H1 (cell line): ENCODE measurements at regions not wholly inside any gene's neighbourhood (a gene's known extent, or its start where the extent isn't known, plus 50 kb on each side); places are given as distances from the start of the nearest gene placed in this dataset.

Source experiments
- CTCF ChIA-PET: fragments of 300-600 bp; sonication (Branson Sonifier 250); formaldehyde crosslinking; loops from one replicate; lab custom pipeline; 2021; ENCODE audit not compliant: partially characterized antibody; lab: Charles Lee
- POLR2A ChIA-PET: fragments of 300-600 bp; sonication (Branson Sonifier 250); formaldehyde crosslinking; loops from one replicate; lab custom pipeline; 2021; ENCODE audit warnings: inconsistent platforms; ENCODE audit not compliant: partially characterized antibody; lab: Charles Lee
- DNase-seq, 2 experiments: peaks; one replicate each; pipeline versions ENCODE4 v3.0.0 to v3.0.0-alpha.2; 2010 to 2022; ENCODE audit warnings: low spot score in 2 of 2, low read depth in 1 of 2, mixed read lengths in 1 of 2
- FAIRE-seq: peaks from 2 replicates; lab custom pipeline; 2011; peaks lifted over from hg19 to GRCh38; lab: Jason Lieb, UNC
- H2AFZ ChIP-seq: 2 replicates; pipeline ENCODE4 v1.8.1; 2012; ENCODE audit warnings: low read length, inconsistent platforms
- H2AK5ac ChIP-seq: 2 replicates; pipeline ENCODE4 v1.6.1; 2013; ENCODE audit warnings: low read depth, low read length
- H2BK120ac ChIP-seq: replicated peaks from 2 replicates; pipeline ENCODE3; 2013; ENCODE audit warnings: low read depth, low read length, inconsistent platforms
- H2BK12ac ChIP-seq: 2 replicates; pipeline ENCODE4 v1.6.1; 2013; ENCODE audit warnings: low read depth, low read length
- H2BK15ac ChIP-seq: 2 replicates; pipeline ENCODE4 v1.6.1; 2013; ENCODE audit warnings: low read length
- H2BK20ac ChIP-seq: 2 replicates; pipeline ENCODE4 v1.6.1; 2013; ENCODE audit warnings: low read length
- H2BK5ac ChIP-seq: 2 replicates; pipeline ENCODE4 v1.6.1; 2013; ENCODE audit warnings: low read depth, low read length
- H3K14ac ChIP-seq: 2 replicates; pipeline ENCODE4 v1.6.1; 2013; ENCODE audit warnings: inconsistent platforms; ENCODE audit not compliant: insufficient read length
- H3K18ac ChIP-seq: 2 replicates; pipeline ENCODE4 v1.6.1; 2013; ENCODE audit warnings: low read length; ENCODE audit errors: extremely low read depth
- H3K23ac ChIP-seq: 2 replicates; pipeline ENCODE4 v1.6.1; 2013; ENCODE audit warnings: inconsistent platforms; ENCODE audit not compliant: insufficient read length
- H3K23me2 ChIP-seq: 2 replicates; pipeline ENCODE4 v1.6.1; 2013; ENCODE audit warnings: low read depth, low read length
- H3K27ac ChIP-seq: 2 replicates; pipeline ENCODE4 v1.6.1; 2011; ENCODE audit warnings: low read depth, low read length, inconsistent platforms
- H3K27me3 ChIP-seq, 4 experiments: replicated peaks in 1 of 4; 1 replicate in 1 of 4; 2 replicates in 3 of 4; pipeline versions ENCODE4 v1.6.1 to v1.8.1; 2011 to 2013; ENCODE audit warnings: low read length in 3 of 4, mild to moderate bottlenecking in 3 of 4, inconsistent platforms in 2 of 4, mixed read lengths in 2 of 4, moderate library complexity in 1 of 4; ENCODE audit not compliant: control insufficient read depth in 3 of 4, insufficient read depth in 3 of 4; ENCODE audit errors: extremely low read depth in 1 of 4
- H3K36me3 ChIP-seq, 4 experiments: 2 replicates each; pipeline versions ENCODE4 v1.6.1 to v1.8.1; 2011 to 2013; ENCODE audit warnings: mild to moderate bottlenecking in 4 of 4, low read length in 3 of 4, moderate library complexity in 2 of 4, control low read depth in 1 of 4, inconsistent platforms in 1 of 4; ENCODE audit not compliant: insufficient read depth in 4 of 4, control insufficient read depth in 2 of 4
- H3K4ac ChIP-seq: replicated peaks from 2 replicates; pipeline ENCODE3; 2013; ENCODE audit warnings: low read length, low read depth, mixed read lengths, inconsistent platforms; ENCODE audit not compliant: insufficient read length
- H3K4me1 ChIP-seq, 4 experiments: replicated peaks in 1 of 4; 1 replicate in 1 of 4; 2 replicates in 3 of 4; pipeline versions ENCODE4 v1.6.1 to v1.8.1; 2011 to 2013; ENCODE audit warnings: low read length in 3 of 4, inconsistent platforms in 2 of 4, mixed read lengths in 1 of 4; ENCODE audit not compliant: insufficient read depth in 4 of 4, control insufficient read depth in 3 of 4
- H3K4me2 ChIP-seq, 2 experiments: 2 replicates each; pipeline versions ENCODE4 v1.6.1 to v1.8.1; 2011 to 2013; ENCODE audit warnings: low read depth in 2 of 2, low read length in 2 of 2, control low read depth in 1 of 2, inconsistent platforms in 1 of 2, mild to moderate bottlenecking in 1 of 2; ENCODE audit not compliant: insufficient read depth in 1 of 2
- H3K4me3 ChIP-seq, 4 experiments: fragments of 200-600, 300-600 bp in 1 of 4; sonication (generic), shearing (Covaris generic), sonication (Bioruptor Twin) in 1 of 4; 2 replicates each; pipeline versions ENCODE4 v1.5.1 to v1.8.1; 2011 to 2016; ENCODE audit warnings: low read length in 4 of 4, low read depth in 3 of 4, control low read depth in 2 of 4, inconsistent platforms in 2 of 4, mild to moderate bottlenecking in 2 of 4, mixed read lengths in 1 of 4, moderate library complexity in 1 of 4; ENCODE audit not compliant: insufficient read depth in 2 of 4; ENCODE audit errors: extremely low read depth in 1 of 4
- H3K56ac ChIP-seq: replicated peaks from 2 replicates; pipeline ENCODE3; 2013; ENCODE audit warnings: low read depth, mild to moderate bottlenecking, mixed read lengths, low read length, inconsistent platforms; ENCODE audit not compliant: insufficient read length
- H3K79me1 ChIP-seq: 2 replicates; pipeline ENCODE4 v1.6.1; 2013; ENCODE audit warnings: low read depth, low read length, control low read depth
- H3K79me2 ChIP-seq, 2 experiments: 2 replicates each; pipeline versions ENCODE4 v1.6.1 to v1.8.1; 2012 to 2013; ENCODE audit warnings: low read length in 2 of 2, mild to moderate bottlenecking in 2 of 2, inconsistent platforms in 1 of 2; ENCODE audit not compliant: insufficient read depth in 2 of 2, control insufficient read depth in 1 of 2
- H3K9ac ChIP-seq, 4 experiments: replicated peaks in 1 of 4; 1 replicate in 1 of 4; 2 replicates in 3 of 4; pipeline versions ENCODE4 v1.6.1 to v1.8.1; 2011 to 2013; ENCODE audit warnings: low read depth in 3 of 4, low read length in 3 of 4, control low read depth in 2 of 4, mild to moderate bottlenecking in 2 of 4, moderate library complexity in 2 of 4, inconsistent platforms in 1 of 4; ENCODE audit errors: extremely low read depth in 1 of 4
- H3K9me3 ChIP-seq, 2 experiments: 2 replicates each; pipeline versions ENCODE4 v1.6.1 to v1.8.1; 2012 to 2013; ENCODE audit warnings: mild to moderate bottlenecking in 2 of 2, moderate library complexity in 2 of 2, control low read depth in 1 of 2, inconsistent platforms in 1 of 2, low read depth in 1 of 2, low read length in 1 of 2, mixed read lengths in 1 of 2; ENCODE audit not compliant: insufficient read depth in 2 of 2
- H4K20me1 ChIP-seq, 2 experiments: replicated peaks in 1 of 2; 2 replicates each; pipeline versions ENCODE3 to v1.8.1; 2011 to 2013; ENCODE audit warnings: inconsistent platforms in 2 of 2, low read length in 2 of 2, mild to moderate bottlenecking in 1 of 2; ENCODE audit not compliant: insufficient read depth in 2 of 2, control insufficient read depth in 1 of 2
- H4K5ac ChIP-seq: 2 replicates; pipeline ENCODE4 v1.6.1; 2013; ENCODE audit warnings: low read length, low read depth, mixed read lengths, inconsistent platforms; ENCODE audit not compliant: insufficient read length
- H4K8ac ChIP-seq: 2 replicates; pipeline ENCODE4 v1.8.0; 2013; ENCODE audit warnings: mild to moderate bottlenecking, moderate library complexity, low read length, inconsistent platforms; ENCODE audit not compliant: insufficient read depth; ENCODE audit errors: extremely low read depth
- H4K91ac ChIP-seq: replicated peaks from 2 replicates; pipeline ENCODE3; 2013; ENCODE audit warnings: low read length, mixed read lengths, inconsistent platforms; ENCODE audit not compliant: insufficient read length
- ASH2L ChIP-seq: fragments of 200-600, 300-600 bp; sonication (generic); IDR thresholded peaks from one replicate; pipeline ENCODE4 v1.7.1; 2017; ENCODE audit warnings: low read length
- EGR1 ChIP-seq: IDR thresholded peaks from 2 replicates; pipeline ENCODE4 v1.6.1; 2011; ENCODE audit warnings: low read depth, low read length, borderline replicate concordance
- FOSL1 ChIP-seq: IDR thresholded peaks from 2 replicates; pipeline ENCODE4 v1.6.1; 2011; ENCODE audit warnings: mild to moderate bottlenecking, low read depth, low read length, moderate library complexity; ENCODE audit not compliant: insufficient read depth
- JUN ChIP-seq: IDR thresholded peaks from 2 replicates; pipeline ENCODE4 v1.6.1; 2011; ENCODE audit warnings: low read depth, mild to moderate bottlenecking, improper control_type of control experiment, low read length
- KDM4A ChIP-seq: IDR thresholded peaks from one replicate; pipeline ENCODE4 v1.7.1; 2012; ENCODE audit warnings: low read depth, mild to moderate bottlenecking, moderate library complexity, low read length, inconsistent platforms; ENCODE audit not compliant: severe bottlenecking
- KDM5A ChIP-seq: fragments of 200-600 bp; IDR thresholded peaks from 2 replicates; pipeline ENCODE4 v1.7.1; 2012; ENCODE audit warnings: mild to moderate bottlenecking, low read length, inconsistent platforms, mixed read lengths
- MAX ChIP-seq: IDR thresholded peaks from 2 replicates; pipeline ENCODE4 v1.6.1; 2012; ENCODE audit warnings: inconsistent platforms
- RFX5 ChIP-seq: IDR thresholded peaks from 2 replicates; pipeline ENCODE4 v1.6.1; 2011; ENCODE audit warnings: low read depth, low read length, improper control_type of control experiment, borderline replicate concordance
- RNF2 ChIP-seq: fragments of 200-900, 300-1000 bp; sonication (generic); IDR thresholded peaks from 2 replicates; pipeline ENCODE4 v1.7.1; 2016; ENCODE audit warnings: borderline replicate concordance, low read depth, mild to moderate bottlenecking, antibody characterized with exemption, low read length; ENCODE audit not compliant: poor library complexity, severe bottlenecking; ENCODE audit errors: missing control alignments
- TAF1 ChIP-seq: IDR thresholded peaks from 2 replicates; pipeline ENCODE4 v1.6.1; 2011; ENCODE audit warnings: mild to moderate bottlenecking, low read depth, low read length
- TEAD4 ChIP-seq: IDR thresholded peaks from 2 replicates; pipeline ENCODE4 v1.6.1; 2012; ENCODE audit warnings: low read depth, low read length, inconsistent platforms, mixed read lengths
- WGBS, 2 experiments: shearing (Covaris generic) in 1 of 2; methylation state at CpG; one replicate each; pipeline versions ENCODE4 v1.1.6 to v1.1.7; 2013 to 2015; ENCODE audit warnings: low lambda C conversion rate in 2 of 2, mixed read lengths in 2 of 2, inconsistent platforms in 1 of 2, low coverage in 1 of 2, missing lambda C conversion rate in 1 of 2; ENCODE audit not compliant: insufficient replicate concordance in 2 of 2, insufficient coverage in 1 of 2, insufficient read length in 1 of 2; ENCODE audit errors: extremely low coverage in 1 of 2, missing lambda C conversion rate in 1 of 2; 5-methylcytosine and 5-hydroxymethylcytosine counted together
- TF ChIP-seq, protein P1 (sequence below): IDR thresholded peaks from 2 replicates; pipeline ENCODE4 v1.6.1; 2011; ENCODE audit warnings: low read depth, mild to moderate bottlenecking, low read length; ENCODE audit not compliant: insufficient read depth
- TF ChIP-seq, protein P2 (sequence below): IDR thresholded peaks from 2 replicates; pipeline ENCODE4 v1.6.1; 2011; ENCODE audit warnings: low read length, improper control_type of control experiment

DNA sequence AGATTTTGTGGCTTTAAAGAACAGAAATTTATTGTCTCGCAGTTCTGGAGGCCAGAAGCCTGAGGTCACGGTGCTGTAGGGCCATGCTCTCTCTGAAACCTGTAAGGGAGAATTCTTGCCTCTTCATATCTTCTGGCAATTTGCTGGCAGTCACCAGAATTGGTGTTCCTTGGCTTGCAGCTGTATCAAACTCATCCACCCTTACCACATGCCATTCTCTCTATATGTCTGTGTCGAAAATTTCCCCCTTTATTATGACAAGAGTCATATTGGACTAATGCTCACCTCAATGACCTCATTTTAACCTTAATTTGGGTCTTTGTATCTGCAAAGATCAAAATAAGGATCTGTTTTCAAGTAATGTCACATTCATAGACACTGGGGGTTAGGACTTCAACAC lies 266.7 kb downstream of the IL20RB start:
- Histone ChIP-seq H3K4me3 (no peak overlapping the region), H3K9me3 (no peaks in the 10 kb centered on the region), H3K36me3 (no peaks in the 10 kb centered on the region), H3K9ac (no peak overlapping the region), H2BK120ac (no peak overlapping the region), H2AK5ac (no peak overlapping the region), H3K4me1 (no peaks in the 10 kb centered on the region), H3K14ac (no peak overlapping the region), H2BK5ac (no peak overlapping the region), H4K20me1 (no peaks in the 10 kb centered on the region), H3K27me3 (no peaks in the 10 kb centered on the region), H3K79me2 (no peaks in the 10 kb centered on the region), H2BK20ac (no peak overlapping the region), H2AFZ (no peak overlapping the region), H3K4ac (no peak overlapping the region), H3K79me1 (no peaks in the 10 kb centered on the region), H2BK12ac (no peak overlapping the region), H3K56ac (no peak overlapping the region), H4K5ac (no peak overlapping the region), H3K18ac (no peak overlapping the region), H4K91ac (no peak overlapping the region), H3K23ac (no peak overlapping the region), H2BK15ac (no peak overlapping the region), H3K4me2 (no peak overlapping the region), H3K23me2 (no peaks in the 10 kb centered on the region; the same call in 1 of the 2 replicates), H4K8ac (no peak overlapping the region), H3K27ac (no peak overlapping the region)
- 90% methylated on average over 3 of the region's 3 CpGs; no CpG with 5 or more reads in 1 of the 2 experiments for WGBS, 2 experiments
- no peak for FAIRE-seq
- POLR2A ChIA-PET = no interaction called here
- no peak for DNase-seq
- CTCF ChIA-PET = interaction anchor here (1.1 kb wide), 1 partner anchor 30 kb away, joined by 3 read pairs; no protein-coding TSS in a partner anchor
- no peak for TF ChIP-seq RFX5
- TF ChIP-seq, protein P1, sequence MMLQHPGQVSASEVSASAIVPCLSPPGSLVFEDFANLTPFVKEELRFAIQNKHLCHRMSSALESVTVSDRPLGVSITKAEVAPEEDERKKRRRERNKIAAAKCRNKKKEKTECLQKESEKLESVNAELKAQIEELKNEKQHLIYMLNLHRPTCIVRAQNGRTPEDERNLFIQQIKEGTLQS = no peak
- no peak for TF ChIP-seq MAX
- no peak for TF ChIP-seq ASH2L
- no peak for TF ChIP-seq TAF1
- TF ChIP-seq JUN = no peak
- TF ChIP-seq EGR1 = no peak
- TF ChIP-seq RNF2 = no peak
- no peak for TF ChIP-seq KDM5A
- no peak for TF ChIP-seq FOSL1
- TF ChIP-seq, protein P2, sequence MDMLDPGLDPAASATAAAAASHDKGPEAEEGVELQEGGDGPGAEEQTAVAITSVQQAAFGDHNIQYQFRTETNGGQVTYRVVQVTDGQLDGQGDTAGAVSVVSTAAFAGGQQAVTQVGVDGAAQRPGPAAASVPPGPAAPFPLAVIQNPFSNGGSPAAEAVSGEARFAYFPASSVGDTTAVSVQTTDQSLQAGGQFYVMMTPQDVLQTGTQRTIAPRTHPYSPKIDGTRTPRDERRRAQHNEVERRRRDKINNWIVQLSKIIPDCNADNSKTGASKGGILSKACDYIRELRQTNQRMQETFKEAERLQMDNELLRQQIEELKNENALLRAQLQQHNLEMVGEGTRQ = no peak
- TF ChIP-seq KDM4A = no peak
- TF ChIP-seq TEAD4 = no peak
